Mononuclear cell (primary cell): ENCODE measurements at regions not wholly inside any gene's neighbourhood (a gene's known extent, or its start where the extent isn't known, plus 50 kb on each side); places are given as distances from the start of the nearest gene placed in this dataset.

ENCODE experiments used
- H3K27me3 ChIP-seq: 2 replicates; pipeline ENCODE4 v1.6.0; 2011; ENCODE audit warnings: low read length, control low read depth; ENCODE audit not compliant: insufficient read depth
- H3K4me1 ChIP-seq: 2 replicates; pipeline ENCODE4 v1.5.1; 2011; ENCODE audit warnings: mild to moderate bottlenecking, low read length, control low read depth; ENCODE audit not compliant: insufficient read depth
- H3K4me3 ChIP-seq: 2 replicates; pipeline ENCODE4 v1.5.1; 2011; ENCODE audit warnings: mild to moderate bottlenecking, low read length, moderate library complexity
- H3K9me3 ChIP-seq: 2 replicates; pipeline ENCODE4 v1.5.1; 2011; ENCODE audit warnings: low read depth, mild to moderate bottlenecking, control low read depth, low read length

DNA sequence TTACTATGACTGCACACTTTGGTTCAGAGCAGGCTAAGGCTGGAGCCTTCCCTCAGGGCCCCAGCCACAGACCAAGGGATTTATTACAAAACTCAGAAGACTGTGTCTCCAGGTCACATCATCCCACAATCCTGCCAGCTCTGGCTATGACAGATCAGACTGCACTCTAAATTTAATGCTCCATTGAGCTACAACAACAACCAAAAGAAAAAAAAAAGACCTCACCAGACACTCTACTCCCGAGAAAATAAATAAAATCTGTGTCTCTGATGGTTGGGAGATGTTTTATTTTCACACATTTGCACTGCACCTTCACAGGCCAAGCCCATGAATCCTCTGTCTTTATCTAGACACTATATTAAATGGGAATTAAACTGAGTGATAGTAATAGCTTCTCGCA, 50.8 kb upstream of the CTNNB1 start:
- H3K4me1 ChIP-seq: no peaks in the 10 kb centered on the region
- H3K4me3 ChIP-seq: no peak overlapping the region
- peaks cover 13% of the 10 kb centered on the region for H3K9me3 ChIP-seq
- H3K27me3 ChIP-seq: no peaks in the 10 kb centered on the region

DNA sequence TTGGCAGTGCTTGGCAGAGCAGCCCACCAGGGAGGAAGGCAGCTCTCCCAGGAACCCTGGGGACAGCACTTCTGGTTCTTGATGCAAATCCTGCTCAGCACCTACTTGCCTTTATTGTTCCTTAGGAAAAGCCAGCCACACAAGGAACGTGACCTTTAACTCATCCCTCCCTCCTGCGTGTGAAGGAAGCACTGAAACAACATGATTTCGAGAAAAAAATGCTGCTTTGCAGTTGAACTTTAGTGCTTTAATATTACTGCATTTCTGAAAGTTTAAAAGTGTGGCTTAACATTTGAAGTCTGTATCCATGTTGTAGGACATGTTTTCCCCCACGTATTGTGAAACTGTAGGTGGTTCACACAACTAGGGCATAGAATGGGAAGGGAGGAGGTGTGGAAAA, 50.4 kb upstream of the CTNNB1 start:
- Histone ChIP-seq H3K9me3 (peaks cover 13% of the 10 kb centered on the region), H3K27me3 (no peaks in the 10 kb centered on the region), H3K4me3 (no peak overlapping the region), H3K4me1 (no peaks in the 10 kb centered on the region)
